ENCODE measurements at regions not wholly inside any gene's neighbourhood (a gene's known extent, or its start where the extent isn't known, plus 50 kb on each side); places are given as distances from the start of the nearest gene placed in this dataset.
"Not testable (repeated sequence)": the region's sequence is repeated elsewhere in the genome, so short reads cannot be mapped to it uniquely, and the experiment has no call there.

DNA sequence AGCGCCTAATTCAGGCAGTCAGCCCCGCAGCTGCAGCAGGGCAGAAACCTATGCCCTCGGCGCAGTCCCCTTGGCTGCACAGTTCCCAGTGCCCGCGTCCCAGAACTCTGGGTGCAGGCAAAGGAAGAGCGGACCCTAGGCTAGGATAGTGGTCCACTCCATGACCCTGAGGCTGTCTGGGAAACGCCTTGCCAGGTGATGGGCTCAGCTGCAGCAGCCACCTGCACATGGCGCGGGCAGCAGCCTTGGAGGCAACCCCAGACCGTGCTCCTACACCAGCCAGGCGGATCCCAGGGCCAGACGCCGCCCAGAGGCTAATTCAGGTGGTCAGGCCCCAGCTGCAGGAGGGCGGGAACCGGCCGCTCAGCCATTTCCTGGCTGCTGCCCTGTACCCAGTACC is 83.0 kb downstream of the POTEC start:
- TF ChIP-seq, protein P1, sequence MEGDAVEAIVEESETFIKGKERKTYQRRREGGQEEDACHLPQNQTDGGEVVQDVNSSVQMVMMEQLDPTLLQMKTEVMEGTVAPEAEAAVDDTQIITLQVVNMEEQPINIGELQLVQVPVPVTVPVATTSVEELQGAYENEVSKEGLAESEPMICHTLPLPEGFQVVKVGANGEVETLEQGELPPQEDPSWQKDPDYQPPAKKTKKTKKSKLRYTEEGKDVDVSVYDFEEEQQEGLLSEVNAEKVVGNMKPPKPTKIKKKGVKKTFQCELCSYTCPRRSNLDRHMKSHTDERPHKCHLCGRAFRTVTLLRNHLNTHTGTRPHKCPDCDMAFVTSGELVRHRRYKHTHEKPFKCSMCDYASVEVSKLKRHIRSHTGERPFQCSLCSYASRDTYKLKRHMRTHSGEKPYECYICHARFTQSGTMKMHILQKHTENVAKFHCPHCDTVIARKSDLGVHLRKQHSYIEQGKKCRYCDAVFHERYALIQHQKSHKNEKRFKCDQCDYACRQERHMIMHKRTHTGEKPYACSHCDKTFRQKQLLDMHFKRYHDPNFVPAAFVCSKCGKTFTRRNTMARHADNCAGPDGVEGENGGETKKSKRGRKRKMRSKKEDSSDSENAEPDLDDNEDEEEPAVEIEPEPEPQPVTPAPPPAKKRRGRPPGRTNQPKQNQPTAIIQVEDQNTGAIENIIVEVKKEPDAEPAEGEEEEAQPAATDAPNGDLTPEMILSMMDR (IDR thresholded peaks at IDR 0.05), result not testable (repeated sequence)
- not testable (repeated sequence) for TF ChIP-seq EZH2 (IDR thresholded peaks at IDR 0.05)
